Progenitor cell of endocrine pancreas (in vitro differentiated cells): ENCODE measurements at regions not wholly inside any gene's neighbourhood (a gene's known extent, or its start where the extent isn't known, plus 50 kb on each side); places are given as distances from the start of the nearest gene placed in this dataset.

Source experiments
- DNase-seq: peaks from one replicate; pipeline ENCODE4 v3.0.0; 2021; ENCODE audit warnings: low spot score; ENCODE audit not compliant: unreplicated experiment
- H3K27ac Mint-ChIP-seq: 2 replicates; pipeline ENCODE4 v1.8.0; 2021; ENCODE audit warnings: mild to moderate bottlenecking, moderate library complexity, mixed read lengths
- H3K27me3 Mint-ChIP-seq: 2 replicates; pipeline ENCODE4 v1.8.0; 2021; ENCODE audit warnings: mixed read lengths
- H3K36me3 Mint-ChIP-seq: 2 replicates; pipeline ENCODE4 v1.8.0; 2022; ENCODE audit warnings: mixed read lengths; ENCODE audit not compliant: insufficient read depth
- H3K4me1 Mint-ChIP-seq: 2 replicates; pipeline ENCODE4 v1.8.0; 2021; ENCODE audit warnings: low read depth, mixed read lengths
- H3K4me3 Mint-ChIP-seq: 2 replicates; pipeline ENCODE4 v1.8.0; 2021; ENCODE audit warnings: low read depth, mild to moderate bottlenecking, moderate library complexity, mixed read lengths
- H3K9me3 Mint-ChIP-seq: 2 replicates; pipeline ENCODE4 v1.8.0; 2021; ENCODE audit warnings: low read depth, mixed read lengths
- TF ChIP-seq, protein P1 (sequence below): fragments of 200-600 bp; sonication (generic); IDR thresholded peaks from one replicate; pipeline ENCODE4 v1.5.0; 2021; ENCODE audit warnings: antibody characterized with exemption, mild to moderate bottlenecking; ENCODE audit not compliant: unreplicated experiment

DNA sequence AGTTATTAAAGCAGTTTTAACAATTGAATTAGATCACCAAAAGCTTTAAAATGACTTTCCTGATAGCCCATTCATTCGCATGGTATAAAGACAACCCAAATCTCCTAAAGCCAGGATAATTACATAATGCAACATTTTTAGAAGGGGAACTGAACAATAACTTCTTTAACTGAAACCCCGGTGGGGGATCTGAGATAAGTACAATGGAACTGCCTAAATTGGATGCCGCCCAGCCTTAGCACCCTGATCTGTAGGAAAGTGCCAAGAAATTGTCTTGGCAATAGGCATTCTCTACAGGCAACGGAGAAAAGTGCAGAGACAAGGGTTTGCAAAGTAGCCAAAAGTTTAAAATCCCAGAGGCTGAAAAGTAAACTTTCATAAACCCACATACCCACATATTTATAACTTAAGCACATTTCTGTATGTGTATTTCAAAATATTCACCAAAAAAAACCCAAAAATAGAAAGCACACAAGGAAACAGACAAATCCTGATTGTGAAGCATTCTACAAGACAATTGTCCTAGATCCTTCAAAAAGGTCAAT is 98.8 kb upstream of the BEND6 start:
- Mint-ChIP-seq H3K27ac (no peak overlapping the region), H3K27me3 (peaks cover 6% of the 10 kb centered on the region), H3K9me3 (no peaks in the 10 kb centered on the region), H3K36me3 (no peaks in the 10 kb centered on the region), H3K4me3 (no peak overlapping the region), H3K4me1 (peaks cover 24% of the 10 kb centered on the region)
- TF ChIP-seq, protein P1, sequence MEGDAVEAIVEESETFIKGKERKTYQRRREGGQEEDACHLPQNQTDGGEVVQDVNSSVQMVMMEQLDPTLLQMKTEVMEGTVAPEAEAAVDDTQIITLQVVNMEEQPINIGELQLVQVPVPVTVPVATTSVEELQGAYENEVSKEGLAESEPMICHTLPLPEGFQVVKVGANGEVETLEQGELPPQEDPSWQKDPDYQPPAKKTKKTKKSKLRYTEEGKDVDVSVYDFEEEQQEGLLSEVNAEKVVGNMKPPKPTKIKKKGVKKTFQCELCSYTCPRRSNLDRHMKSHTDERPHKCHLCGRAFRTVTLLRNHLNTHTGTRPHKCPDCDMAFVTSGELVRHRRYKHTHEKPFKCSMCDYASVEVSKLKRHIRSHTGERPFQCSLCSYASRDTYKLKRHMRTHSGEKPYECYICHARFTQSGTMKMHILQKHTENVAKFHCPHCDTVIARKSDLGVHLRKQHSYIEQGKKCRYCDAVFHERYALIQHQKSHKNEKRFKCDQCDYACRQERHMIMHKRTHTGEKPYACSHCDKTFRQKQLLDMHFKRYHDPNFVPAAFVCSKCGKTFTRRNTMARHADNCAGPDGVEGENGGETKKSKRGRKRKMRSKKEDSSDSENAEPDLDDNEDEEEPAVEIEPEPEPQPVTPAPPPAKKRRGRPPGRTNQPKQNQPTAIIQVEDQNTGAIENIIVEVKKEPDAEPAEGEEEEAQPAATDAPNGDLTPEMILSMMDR: no peak
- DNase-seq: no peak

DNA sequence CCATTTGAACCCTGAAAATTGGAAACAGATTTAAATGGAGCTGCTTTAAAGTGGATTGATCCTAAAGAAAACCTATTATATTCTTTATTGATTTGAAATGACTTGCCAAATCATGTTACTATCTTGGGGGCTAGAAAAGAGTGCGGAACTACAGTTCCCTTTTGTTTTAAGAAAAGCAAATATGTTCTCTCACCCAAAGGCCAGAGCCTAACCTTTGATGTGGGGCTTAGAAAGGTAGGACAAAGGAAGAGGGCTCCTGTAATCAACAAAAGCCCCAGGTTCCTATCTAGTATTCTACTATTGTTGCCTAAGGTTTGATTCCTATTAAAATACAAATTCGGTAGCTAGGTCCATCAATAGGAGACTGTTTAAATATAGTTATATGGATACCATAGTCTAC is 100.8 kb upstream of the BEND6 start:
- TF ChIP-seq, protein P1: no peak
- H3K27me3 Mint-ChIP-seq: no peaks in the 10 kb centered on the region
- H3K27ac Mint-ChIP-seq: no peak overlapping the region
- peaks cover 39% of the 10 kb centered on the region for H3K4me1 Mint-ChIP-seq
- H3K9me3 Mint-ChIP-seq: no peaks in the 10 kb centered on the region
- peaks cover 4% of the 10 kb centered on the region for H3K36me3 Mint-ChIP-seq
- DNase-seq: no peak
- no peak overlapping the region for H3K4me3 Mint-ChIP-seq

DNA sequence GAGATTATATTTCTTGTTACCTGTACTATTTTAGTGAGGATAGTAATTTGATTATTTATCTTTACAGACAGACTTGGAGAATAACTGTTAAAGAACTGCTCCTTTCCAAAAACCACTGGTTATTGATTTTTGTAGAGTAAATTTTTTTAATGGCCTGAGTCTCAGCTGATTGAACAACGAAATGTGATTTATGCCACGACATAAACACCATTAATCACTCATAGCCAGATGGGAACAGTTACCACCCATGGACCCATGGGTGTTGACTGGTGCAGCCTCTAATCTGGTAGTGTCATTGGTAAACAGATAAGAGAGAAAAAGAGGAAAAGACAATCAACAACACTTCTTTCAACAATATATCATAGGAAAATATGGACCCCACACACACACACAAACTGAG is 101.4 kb upstream of the BEND6 start:
- Mint-ChIP-seq H3K36me3 (peaks cover 4% of the 10 kb centered on the region), H3K27me3 (no peaks in the 10 kb centered on the region), H3K4me1 (peaks cover 39% of the 10 kb centered on the region), H3K27ac (peak overlapping the region; percentile 15), H3K4me3 (no peak overlapping the region), H3K9me3 (no peaks in the 10 kb centered on the region)
- TF ChIP-seq, protein P1: no peak
- DNase-seq: no peak

DNA sequence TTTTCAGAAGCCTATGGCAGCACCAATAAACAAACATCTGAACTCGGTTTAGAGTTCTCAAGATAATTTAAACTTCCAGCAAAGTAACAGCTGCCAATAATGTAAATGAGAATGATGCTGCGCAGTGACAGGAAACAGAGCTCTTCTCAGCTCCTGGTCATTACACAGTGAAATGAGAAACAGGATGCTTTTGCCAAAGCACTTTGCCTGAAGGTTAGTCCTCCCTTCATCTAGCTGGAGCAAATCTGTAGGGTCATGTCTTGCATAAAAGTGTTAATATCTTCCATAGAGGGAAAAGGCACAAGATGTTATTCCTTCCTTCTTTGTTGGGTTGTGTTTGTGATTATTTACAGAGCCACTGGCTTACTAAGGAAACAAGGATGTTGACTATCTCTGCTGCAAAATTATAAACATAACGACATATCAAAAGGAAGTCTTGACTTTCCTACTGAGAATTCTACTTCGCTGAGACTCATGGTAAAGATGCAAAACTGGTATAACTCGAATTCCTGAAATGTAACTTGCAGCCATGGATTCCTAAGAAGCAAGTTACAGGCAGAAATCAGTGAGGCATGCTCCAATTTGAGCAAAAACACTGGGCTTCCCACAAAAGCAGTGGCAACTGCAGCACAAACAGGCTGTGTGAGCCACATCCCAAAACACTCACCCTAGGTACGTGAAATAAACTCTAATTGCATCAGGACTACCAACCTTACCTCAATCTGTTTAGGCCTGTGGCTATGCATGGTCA is 102.5 kb upstream of the BEND6 start:
- Mint-ChIP-seq H3K36me3 (peaks cover 5% of the 10 kb centered on the region), H3K9me3 (no peaks in the 10 kb centered on the region), H3K4me3 (peak overlapping the region; percentile 86), H3K27ac (peak overlapping the region; percentile 94), H3K4me1 (peaks cover 40% of the 10 kb centered on the region), H3K27me3 (no peaks in the 10 kb centered on the region)
- no peak for DNase-seq
- TF ChIP-seq, protein P1: no peak

DNA sequence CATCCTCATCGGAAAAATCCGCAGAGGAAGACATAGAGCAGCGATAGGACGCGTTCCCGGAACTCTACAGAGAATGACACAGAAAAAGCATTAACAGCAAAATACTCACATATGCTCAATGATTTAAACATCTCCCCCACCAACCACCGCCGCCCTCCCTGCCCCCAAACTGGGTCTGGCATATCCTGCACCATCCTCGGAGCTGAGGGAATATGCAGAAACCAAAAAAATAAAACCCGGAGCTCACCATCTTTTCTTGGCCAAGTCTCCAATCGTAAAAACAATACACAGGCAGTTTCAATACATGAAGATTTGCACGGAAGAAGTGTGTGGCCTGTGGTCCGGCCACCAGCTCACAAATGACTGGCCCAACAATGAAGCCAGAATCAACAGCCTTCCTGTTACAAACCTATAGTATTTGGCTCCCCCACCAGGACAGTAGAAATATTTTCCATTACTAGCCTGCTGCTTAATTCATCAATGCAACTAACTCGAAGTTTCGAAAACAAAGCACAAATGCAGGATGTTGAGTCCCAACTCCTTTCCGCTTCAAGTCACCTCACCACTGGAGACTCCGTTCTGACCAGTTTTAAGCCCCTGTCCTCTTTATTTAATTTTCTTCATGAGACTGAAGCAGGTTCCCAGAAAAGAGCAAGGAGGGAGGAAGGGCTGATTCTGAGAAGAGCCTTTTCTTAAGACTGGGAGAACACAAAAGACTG is 103.2 kb upstream of the BEND6 start:
- no peak for DNase-seq
- TF ChIP-seq, protein P1: peak; percentile 63
- no peaks in the 10 kb centered on the region for H3K9me3 Mint-ChIP-seq
- no peaks in the 10 kb centered on the region for H3K27me3 Mint-ChIP-seq
- peaks cover 7% of the 10 kb centered on the region for H3K36me3 Mint-ChIP-seq
- peak overlapping the region; percentile 86 for H3K4me3 Mint-ChIP-seq
- H3K4me1 Mint-ChIP-seq: peaks cover 40% of the 10 kb centered on the region
- peak overlapping the region; percentile 94 for H3K27ac Mint-ChIP-seq
